22Rv1 (cell line): ENCODE measurements at regions not wholly inside any gene's neighbourhood (a gene's known extent, or its start where the extent isn't known, plus 50 kb on each side); places are given as distances from the start of the nearest gene placed in this dataset.

Source experiments
- CTCF ChIP-seq: fragments of 450-650 bp; IDR thresholded peaks from 2 replicates; pipeline ENCODE4 v1.5.1; 2017; ENCODE audit warnings: mild to moderate bottlenecking
- ZFX ChIP-seq: fragments of 450-650 bp; IDR thresholded peaks from 2 replicates; pipeline ENCODE4 v1.6.1; 2017; ENCODE audit warnings: antibody characterized with exemption, borderline replicate concordance

- no peak for TF ChIP-seq CTCF
- TF ChIP-seq ZFX, result no peak
These were observed 123.6 kb upstream of the SMAD3 start for GRCh38 chr15:66941791-66942190.
